ENCODE measurements at regions not wholly inside any gene's neighbourhood (a gene's known extent, or its start where the extent isn't known, plus 50 kb on each side); places are given as distances from the start of the nearest gene placed in this dataset.

DNA sequence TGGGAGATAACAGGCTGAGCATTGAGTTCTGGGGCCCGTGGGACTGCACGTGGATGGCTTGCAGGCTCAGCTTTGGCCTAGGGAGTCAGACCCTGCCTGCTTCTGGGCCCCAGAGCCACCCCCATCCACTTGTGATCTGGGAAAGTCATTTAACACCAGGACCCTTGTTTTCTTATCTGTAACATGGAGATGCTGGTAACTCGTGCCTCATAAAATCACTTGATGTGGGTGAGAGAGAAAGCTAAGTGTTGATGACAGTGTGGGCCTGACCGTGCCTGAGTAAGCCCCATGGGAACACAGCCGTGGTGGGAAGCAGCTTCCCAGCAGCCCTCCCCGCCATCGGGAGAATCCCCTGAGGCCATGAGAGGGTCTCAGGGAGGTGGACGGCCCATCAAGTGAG is 378.1 kb downstream of the GABRB3 start:
- TF ChIP-seq, protein P1, sequence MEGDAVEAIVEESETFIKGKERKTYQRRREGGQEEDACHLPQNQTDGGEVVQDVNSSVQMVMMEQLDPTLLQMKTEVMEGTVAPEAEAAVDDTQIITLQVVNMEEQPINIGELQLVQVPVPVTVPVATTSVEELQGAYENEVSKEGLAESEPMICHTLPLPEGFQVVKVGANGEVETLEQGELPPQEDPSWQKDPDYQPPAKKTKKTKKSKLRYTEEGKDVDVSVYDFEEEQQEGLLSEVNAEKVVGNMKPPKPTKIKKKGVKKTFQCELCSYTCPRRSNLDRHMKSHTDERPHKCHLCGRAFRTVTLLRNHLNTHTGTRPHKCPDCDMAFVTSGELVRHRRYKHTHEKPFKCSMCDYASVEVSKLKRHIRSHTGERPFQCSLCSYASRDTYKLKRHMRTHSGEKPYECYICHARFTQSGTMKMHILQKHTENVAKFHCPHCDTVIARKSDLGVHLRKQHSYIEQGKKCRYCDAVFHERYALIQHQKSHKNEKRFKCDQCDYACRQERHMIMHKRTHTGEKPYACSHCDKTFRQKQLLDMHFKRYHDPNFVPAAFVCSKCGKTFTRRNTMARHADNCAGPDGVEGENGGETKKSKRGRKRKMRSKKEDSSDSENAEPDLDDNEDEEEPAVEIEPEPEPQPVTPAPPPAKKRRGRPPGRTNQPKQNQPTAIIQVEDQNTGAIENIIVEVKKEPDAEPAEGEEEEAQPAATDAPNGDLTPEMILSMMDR (IDR thresholded peaks at IDR 0.05; ENCODE audit: poor library complexity, severe bottlenecking), result no peak
- no peak for TF ChIP-seq EZH2 (IDR thresholded peaks at IDR 0.05; ENCODE audit: borderline replicate concordance, insufficient read depth, low read length, poor library complexity, severe bottlenecking)

Measured in neural cell (in vitro differentiated cells).